Testis (tissue), 2 donors: ENCODE measurements at regions not wholly inside any gene's neighbourhood (a gene's known extent, or its start where the extent isn't known, plus 50 kb on each side); places are given as distances from the start of the nearest gene placed in this dataset.

Experiments used
- POLR2A ChIP-seq: fragments of 450-650 bp; IDR thresholded peaks from one replicate; pipeline ENCODE4 v1.6.1; 2017; ENCODE audit warnings: antibody characterized with exemption, mild to moderate bottlenecking, moderate library complexity
- TF ChIP-seq, protein P1 (sequence below), 3 experiments: fragments of 450-650 bp in 2 of 3; fragments of 200-600 bp in 1 of 3; sonication (generic) in 1 of 3; IDR thresholded peaks; one replicate each; pipeline ENCODE4 v1.5.1; 2016 to 2019; ENCODE audit warnings: antibody characterized with exemption in 3 of 3, mild to moderate bottlenecking in 2 of 3, moderate library complexity in 1 of 3

DNA sequence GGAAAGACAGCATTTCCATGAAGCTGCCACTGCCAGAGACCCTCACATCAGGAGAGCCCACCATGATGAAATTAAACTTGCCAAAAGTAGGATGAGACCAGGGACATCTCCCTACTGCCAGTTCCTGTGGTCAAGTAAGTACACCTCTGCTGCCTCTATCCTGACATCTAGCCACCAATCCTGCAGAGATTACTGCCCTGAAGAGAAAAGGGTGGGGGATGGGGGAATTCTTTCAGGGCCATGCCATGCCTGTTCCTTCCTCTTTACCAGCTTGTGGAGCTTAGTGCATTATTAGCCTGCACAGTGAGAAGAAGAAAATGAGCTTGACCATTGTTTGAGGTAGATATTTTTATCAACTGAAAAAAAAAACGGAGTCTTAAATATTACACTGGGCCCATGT, 397.2 kb upstream of the CDH2 start:
- TF ChIP-seq, protein P1, sequence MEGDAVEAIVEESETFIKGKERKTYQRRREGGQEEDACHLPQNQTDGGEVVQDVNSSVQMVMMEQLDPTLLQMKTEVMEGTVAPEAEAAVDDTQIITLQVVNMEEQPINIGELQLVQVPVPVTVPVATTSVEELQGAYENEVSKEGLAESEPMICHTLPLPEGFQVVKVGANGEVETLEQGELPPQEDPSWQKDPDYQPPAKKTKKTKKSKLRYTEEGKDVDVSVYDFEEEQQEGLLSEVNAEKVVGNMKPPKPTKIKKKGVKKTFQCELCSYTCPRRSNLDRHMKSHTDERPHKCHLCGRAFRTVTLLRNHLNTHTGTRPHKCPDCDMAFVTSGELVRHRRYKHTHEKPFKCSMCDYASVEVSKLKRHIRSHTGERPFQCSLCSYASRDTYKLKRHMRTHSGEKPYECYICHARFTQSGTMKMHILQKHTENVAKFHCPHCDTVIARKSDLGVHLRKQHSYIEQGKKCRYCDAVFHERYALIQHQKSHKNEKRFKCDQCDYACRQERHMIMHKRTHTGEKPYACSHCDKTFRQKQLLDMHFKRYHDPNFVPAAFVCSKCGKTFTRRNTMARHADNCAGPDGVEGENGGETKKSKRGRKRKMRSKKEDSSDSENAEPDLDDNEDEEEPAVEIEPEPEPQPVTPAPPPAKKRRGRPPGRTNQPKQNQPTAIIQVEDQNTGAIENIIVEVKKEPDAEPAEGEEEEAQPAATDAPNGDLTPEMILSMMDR (IDR thresholded peaks at IDR 0.05), result no peak
- TF ChIP-seq POLR2A, result no peak
